ENCODE measurements at regions not wholly inside any gene's neighbourhood (a gene's known extent, or its start where the extent isn't known, plus 50 kb on each side); places are given as distances from the start of the nearest gene placed in this dataset.

DNA sequence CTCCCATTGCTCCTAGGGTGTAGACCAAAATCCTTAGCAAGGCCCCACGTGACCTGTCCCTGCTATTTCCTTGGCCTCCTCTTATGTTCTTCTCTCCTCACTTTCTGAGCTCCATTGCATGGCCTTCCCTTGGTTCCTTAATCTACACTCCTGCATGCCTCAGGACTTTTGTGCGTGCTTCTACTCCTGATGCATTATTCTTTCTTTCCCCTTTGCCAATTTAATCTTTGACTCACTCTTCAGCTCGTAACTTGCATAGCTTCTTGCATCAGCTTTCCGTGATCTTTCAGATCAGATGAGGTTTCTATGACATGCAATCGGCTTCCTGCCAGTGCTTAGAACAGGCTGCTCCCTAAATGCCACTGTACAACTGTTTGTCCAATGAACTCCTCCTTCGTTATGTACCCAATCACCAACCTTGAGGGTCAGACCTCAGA, 261.6 kb upstream of the CADM1 start:
- intact Hi-C loops (cut with DNase I, micrococcal nuclease): no loop called here
- ATAC-seq: no peak

DNA sequence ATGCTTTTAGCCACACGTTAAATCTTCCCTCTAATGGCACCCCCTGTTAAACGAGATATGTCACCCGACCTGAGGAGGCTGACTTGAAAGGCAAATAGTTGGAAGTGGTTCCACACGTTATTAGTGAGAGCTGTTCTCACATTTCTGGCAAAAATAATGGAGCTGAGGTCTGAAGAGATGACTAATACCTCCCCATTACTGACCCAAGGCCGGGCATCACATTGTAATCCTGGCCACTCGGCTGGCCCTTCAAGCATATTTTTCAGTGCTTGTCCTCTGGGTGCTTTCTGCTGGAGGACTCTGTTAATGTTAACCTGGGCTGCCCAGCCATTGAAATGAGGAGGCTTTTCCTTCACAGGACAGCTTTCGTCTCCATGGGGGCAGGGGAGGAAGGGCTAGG, 260.0 kb upstream of the CADM1 start:
- TF ChIP-seq, protein P1, sequence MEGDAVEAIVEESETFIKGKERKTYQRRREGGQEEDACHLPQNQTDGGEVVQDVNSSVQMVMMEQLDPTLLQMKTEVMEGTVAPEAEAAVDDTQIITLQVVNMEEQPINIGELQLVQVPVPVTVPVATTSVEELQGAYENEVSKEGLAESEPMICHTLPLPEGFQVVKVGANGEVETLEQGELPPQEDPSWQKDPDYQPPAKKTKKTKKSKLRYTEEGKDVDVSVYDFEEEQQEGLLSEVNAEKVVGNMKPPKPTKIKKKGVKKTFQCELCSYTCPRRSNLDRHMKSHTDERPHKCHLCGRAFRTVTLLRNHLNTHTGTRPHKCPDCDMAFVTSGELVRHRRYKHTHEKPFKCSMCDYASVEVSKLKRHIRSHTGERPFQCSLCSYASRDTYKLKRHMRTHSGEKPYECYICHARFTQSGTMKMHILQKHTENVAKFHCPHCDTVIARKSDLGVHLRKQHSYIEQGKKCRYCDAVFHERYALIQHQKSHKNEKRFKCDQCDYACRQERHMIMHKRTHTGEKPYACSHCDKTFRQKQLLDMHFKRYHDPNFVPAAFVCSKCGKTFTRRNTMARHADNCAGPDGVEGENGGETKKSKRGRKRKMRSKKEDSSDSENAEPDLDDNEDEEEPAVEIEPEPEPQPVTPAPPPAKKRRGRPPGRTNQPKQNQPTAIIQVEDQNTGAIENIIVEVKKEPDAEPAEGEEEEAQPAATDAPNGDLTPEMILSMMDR (IDR thresholded peaks at IDR 0.05): no peak
- Histone ChIP-seq H3K4me3 (no peak overlapping the region), H3K4me1 (ENCODE audit: low read depth) (no peaks in the 10 kb centered on the region), H3K9me3 (no peaks in the 10 kb centered on the region), H3K36me3 (ENCODE audit: low read depth) (no peaks in the 10 kb centered on the region)
- DNase-seq (no peak), ATAC-seq (no peak)
- intact Hi-C loops (cut with DNase I, micrococcal nuclease): no loop called here

More for the DNA sequence above, 261.6 kb upstream of the CADM1 start:
- no peaks in the 10 kb centered on the region for H3K9me3 ChIP-seq
- TF ChIP-seq, protein P1 (IDR thresholded peaks at IDR 0.05): no peak
- H3K4me3 ChIP-seq: no peak overlapping the region
- H3K36me3 ChIP-seq (ENCODE audit: low read depth): no peaks in the 10 kb centered on the region
- no peaks in the 10 kb centered on the region for H3K4me1 ChIP-seq (ENCODE audit: low read depth)
- DNase-seq: no peak

DNA sequence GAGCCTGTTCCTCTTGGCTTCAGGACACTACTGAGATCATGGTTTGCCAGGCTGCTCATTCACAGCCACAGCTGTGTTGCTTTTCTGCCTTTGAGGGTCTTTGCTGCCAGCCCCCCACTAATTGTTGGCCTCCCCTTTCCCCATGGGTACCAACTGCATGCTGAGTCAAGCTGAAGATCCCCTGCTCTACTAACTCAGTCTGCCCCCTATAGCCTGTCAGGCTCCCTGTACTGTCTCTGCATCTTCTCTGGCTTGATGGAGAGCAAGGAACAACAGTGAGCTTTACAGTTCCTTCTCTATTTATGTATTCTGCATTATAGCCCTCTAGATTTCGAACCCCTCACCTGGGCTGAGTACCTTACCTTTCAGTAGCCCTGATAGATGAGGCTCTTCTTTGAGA, 257.6 kb upstream of the CADM1 start:
- H3K4me1 ChIP-seq (ENCODE audit: low read depth): no peaks in the 10 kb centered on the region
- DNase-seq: no peak
- no peaks in the 10 kb centered on the region for H3K36me3 ChIP-seq (ENCODE audit: low read depth)
- intact Hi-C loops (cut with DNase I, micrococcal nuclease): no loop called here
- TF ChIP-seq, protein P1 (IDR thresholded peaks at IDR 0.05): no peak
- H3K9me3 ChIP-seq: no peaks in the 10 kb centered on the region
- ATAC-seq: no peak
- H3K4me3 ChIP-seq: no peak overlapping the region

DNA sequence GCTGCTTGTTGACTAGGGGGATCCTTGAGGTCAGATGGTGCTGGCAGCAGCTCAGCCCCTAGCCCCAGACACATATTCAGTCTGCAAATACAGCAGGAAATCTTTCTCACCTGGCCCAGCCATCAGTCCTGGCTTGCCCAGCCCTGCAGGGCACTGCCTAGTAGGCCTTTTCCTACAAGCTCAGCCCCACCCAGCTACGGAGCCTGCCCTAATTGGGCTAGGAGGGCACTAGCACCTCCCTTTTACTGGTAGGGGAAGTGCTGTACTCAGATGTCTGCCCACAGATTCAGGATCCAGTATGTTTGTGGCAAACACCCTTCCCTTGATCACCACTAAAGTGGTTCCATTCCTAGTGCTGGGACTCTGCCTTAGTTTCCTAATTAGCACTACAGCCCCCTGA, 257.1 kb upstream of the CADM1 start:
- H3K9me3 ChIP-seq: no peaks in the 10 kb centered on the region
- TF ChIP-seq, protein P1 (IDR thresholded peaks at IDR 0.05): no peak
- DNase-seq (no peak), ATAC-seq (peak; percentile 40)
- H3K4me3 ChIP-seq: no peak overlapping the region
- no peaks in the 10 kb centered on the region for H3K36me3 ChIP-seq (ENCODE audit: low read depth)
- intact Hi-C loops (cut with DNase I, micrococcal nuclease): no loop called here
- H3K4me1 ChIP-seq (ENCODE audit: low read depth): no peaks in the 10 kb centered on the region

DNA sequence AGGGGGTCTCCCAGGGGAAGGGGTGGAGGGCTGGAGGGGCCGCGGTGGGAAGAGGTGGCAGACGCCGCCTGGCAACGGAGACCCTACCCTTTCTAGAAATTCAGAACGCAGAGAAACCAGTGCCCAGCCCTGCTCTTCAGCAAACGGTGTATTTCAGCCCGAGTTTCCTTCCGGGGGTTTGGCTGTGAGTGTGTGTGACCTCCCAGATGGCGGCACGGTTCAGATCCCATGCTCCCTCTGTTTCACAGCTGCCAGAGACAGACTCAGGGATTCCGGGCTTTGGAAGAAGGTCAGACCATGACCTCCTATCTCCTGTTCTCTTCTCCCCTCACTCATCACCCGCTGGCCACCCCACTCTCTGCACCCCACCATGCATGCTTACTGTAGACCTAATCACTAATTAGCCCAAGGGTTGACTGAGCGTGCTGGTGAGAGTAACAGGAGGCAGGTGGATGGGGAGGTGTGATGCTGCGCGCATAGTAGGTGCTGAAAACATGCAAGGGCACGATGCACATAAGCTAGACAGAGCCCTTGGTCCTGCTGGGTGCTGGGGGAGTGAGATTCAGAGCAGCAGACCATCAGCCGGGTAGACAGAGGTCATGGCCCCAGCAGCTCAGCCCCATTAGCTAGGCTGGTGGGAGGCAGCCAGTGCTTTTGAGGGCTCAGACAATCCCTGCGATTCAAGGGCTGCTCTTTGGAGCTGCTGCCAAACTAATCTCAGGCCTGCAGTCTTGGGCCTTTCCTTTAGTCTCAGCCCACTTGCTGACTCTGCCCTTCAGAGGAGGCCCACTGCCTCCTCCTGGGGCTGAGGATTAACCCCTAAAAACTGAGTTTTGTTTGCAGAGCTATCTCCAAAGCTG, 256.5 kb upstream of the CADM1 start:
- DNase-seq (no peak), ATAC-seq (peak; percentile 38)
- TF ChIP-seq, protein P1 (IDR thresholded peaks at IDR 0.05): no peak
- H3K36me3 ChIP-seq (ENCODE audit: low read depth): no peaks in the 10 kb centered on the region
- H3K4me1 ChIP-seq (ENCODE audit: low read depth): no peaks in the 10 kb centered on the region
- H3K9me3 ChIP-seq: no peaks in the 10 kb centered on the region
- peak overlapping the region; percentile 22 for H3K4me3 ChIP-seq
- intact Hi-C loops (cut with DNase I, micrococcal nuclease): no loop called here
